Right lobe of liver (tissue), 6 donors: ENCODE measurements at regions not wholly inside any gene's neighbourhood (a gene's known extent, or its start where the extent isn't known, plus 50 kb on each side); places are given as distances from the start of the nearest gene placed in this dataset.

Source experiments
- ATAC-seq, 4 donors: fragments of 200-7000 bp; cut with Tn5 transposase; one replicate each; pipeline ENCODE4 v1.9.1; 2020; ENCODE audit warnings: mild to moderate bottlenecking in 4 of 4, moderate library complexity in 4 of 4
- DNase-seq, 3 donors: peaks; one replicate each; pipeline ENCODE4 v3.0.0-alpha.2; 2020
- H3K27ac ChIP-seq, 3 donors: fragments of 200-600 bp; one replicate each; pipeline ENCODE4 v1.8.0; 2022
- H3K27me3 ChIP-seq, 2 donors: fragments of 200-600 bp; one replicate each; pipeline ENCODE4 v1.8.0; 2022
- H3K36me3 ChIP-seq, 4 donors: fragments of 200-600 bp; sonication (generic) in 1 of 4; one replicate each; pipeline versions ENCODE4 v1.5.1 to v1.8.0; 2017 to 2022; ENCODE audit warnings: control low read depth in 1 of 4
- H3K4me1 ChIP-seq, 4 donors: fragments of 200-600 bp; sonication (generic) in 1 of 4; one replicate each; pipeline versions ENCODE4 v1.5.1 to v1.8.0; 2017 to 2022; ENCODE audit warnings: control low read depth in 1 of 4
- H3K4me3 ChIP-seq, 3 donors: fragments of 200-600 bp; one replicate each; pipeline ENCODE4 v1.8.0; 2022
- H3K9me3 ChIP-seq, 4 donors: fragments of 200-600 bp; sonication (generic) in 1 of 4; one replicate each; pipeline versions ENCODE4 v1.5.1 to v1.8.0; 2017 to 2022; ENCODE audit warnings: control low read depth in 1 of 4
- POLR2A ChIP-seq: fragments of 450-650 bp; IDR thresholded peaks from one replicate; pipeline ENCODE4 v1.6.1; 2017; ENCODE audit warnings: antibody characterized with exemption, mild to moderate bottlenecking
- WGBS: methylation state at CpG from one replicate; pipeline ENCODE4 v1.1.6; 2018; ENCODE audit warnings: low coverage, low lambda C conversion rate; ENCODE audit not compliant: insufficient coverage; ENCODE audit errors: missing lambda C conversion rate; 5-methylcytosine and 5-hydroxymethylcytosine counted together
- intact Hi-C, 2 donors: fragments of 100-400 bp; cut with DNase I; formaldehyde crosslinking; loops; one replicate each; pipeline versions ENCODE4 v1.11.2 to v1.14.1; 2022
- TF ChIP-seq, protein P1 (sequence below), 4 donors: fragments of 200-600 bp in 3 of 4; fragments of 450-650 bp in 1 of 4; IDR thresholded peaks; one replicate each; pipeline versions ENCODE4 v1.5.1 to v1.8.0; 2016 to 2022; ENCODE audit warnings: antibody characterized with exemption in 4 of 4, mild to moderate bottlenecking in 2 of 4
- donor health status: DM: no; HTN: yes; CAD: no.
- donor health status: DM: no; HTN: no; CAD: no.
- donor health status: DM: no; HTN: no; CAD: no.
- donor health status: DM: no; HTN: yes; CAD: no.
- donor health status: DM: no; HTN: yes; CAD: no.

DNA sequence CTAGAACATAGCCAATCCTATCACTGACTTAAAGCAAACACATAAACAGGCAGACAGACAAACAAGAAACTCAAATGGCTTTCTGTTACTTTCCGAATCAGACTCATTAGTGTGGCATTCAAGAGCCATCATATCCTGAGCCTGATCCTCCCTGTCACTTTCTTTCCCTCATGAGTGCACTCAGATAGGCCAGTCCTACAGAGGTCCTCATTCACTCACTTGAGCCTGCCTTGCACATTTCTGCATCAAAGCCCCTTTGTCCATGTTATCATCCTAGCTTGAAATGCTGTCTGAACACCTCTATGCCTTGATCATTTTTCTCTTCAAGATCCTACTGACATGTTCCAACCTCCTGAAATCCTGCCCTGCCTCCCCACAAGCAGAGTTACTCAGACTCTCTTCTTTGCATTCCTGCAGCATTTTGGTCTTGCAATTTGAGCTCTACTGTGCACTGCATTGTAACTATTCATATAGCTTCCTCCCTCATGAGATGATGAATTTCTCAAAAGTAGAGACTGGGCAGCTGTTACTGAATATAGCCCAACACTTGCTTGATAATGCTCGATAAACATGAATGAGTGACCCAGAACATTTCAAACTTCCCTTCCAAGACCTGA, 126.9 kb downstream of the PALM2AKAP2 start:
- TF ChIP-seq, protein P1, sequence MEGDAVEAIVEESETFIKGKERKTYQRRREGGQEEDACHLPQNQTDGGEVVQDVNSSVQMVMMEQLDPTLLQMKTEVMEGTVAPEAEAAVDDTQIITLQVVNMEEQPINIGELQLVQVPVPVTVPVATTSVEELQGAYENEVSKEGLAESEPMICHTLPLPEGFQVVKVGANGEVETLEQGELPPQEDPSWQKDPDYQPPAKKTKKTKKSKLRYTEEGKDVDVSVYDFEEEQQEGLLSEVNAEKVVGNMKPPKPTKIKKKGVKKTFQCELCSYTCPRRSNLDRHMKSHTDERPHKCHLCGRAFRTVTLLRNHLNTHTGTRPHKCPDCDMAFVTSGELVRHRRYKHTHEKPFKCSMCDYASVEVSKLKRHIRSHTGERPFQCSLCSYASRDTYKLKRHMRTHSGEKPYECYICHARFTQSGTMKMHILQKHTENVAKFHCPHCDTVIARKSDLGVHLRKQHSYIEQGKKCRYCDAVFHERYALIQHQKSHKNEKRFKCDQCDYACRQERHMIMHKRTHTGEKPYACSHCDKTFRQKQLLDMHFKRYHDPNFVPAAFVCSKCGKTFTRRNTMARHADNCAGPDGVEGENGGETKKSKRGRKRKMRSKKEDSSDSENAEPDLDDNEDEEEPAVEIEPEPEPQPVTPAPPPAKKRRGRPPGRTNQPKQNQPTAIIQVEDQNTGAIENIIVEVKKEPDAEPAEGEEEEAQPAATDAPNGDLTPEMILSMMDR (IDR thresholded peaks at IDR 0.05) = no peak
- TF ChIP-seq POLR2A = no peak
- Histone ChIP-seq H3K36me3 (no peaks in the 10 kb centered on the region), H3K9me3 (no peaks in the 10 kb centered on the region), H3K27ac (peak overlapping the region; percentile 71 to 81 (median 75)), H3K27me3 (no peaks in the 10 kb centered on the region), H3K4me1 (peaks cover 0 to 46% (median 21%) of the 10 kb centered on the region in 4 donors), H3K4me3 (no peak overlapping the region)
- DNase-seq = no peak
- intact Hi-C loops = loop anchor here (5.0 to 10.0 kb wide), 2 partner anchors 145 to 248 kb away; no protein-coding TSS in a partner anchor
- WGBS = 70% methylated on average over 2 of the region's 2 CpGs
- ATAC-seq = no peak

DNA sequence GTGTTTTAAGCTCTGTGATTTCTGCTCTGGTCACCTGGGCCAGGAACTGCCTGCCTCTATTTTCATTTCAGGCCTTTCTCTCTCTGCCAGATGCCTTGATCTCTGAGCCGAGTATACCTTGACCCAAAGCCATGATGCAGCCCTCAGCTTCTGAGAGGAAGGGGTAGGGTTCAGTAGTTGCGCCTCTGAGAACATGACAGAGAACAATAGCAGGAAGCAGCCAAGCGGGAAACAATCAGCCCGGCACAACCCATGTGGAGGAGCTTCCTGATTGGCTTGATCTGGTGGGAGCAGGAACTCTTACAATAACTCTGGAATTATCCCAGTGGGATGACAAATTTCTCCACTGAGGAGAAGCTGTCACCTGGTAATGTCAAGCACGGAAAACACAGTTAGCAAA, 127.4 kb downstream of the PALM2AKAP2 start:
- peak overlapping the region; percentile 71 to 81 (median 75) for H3K27ac ChIP-seq
- ATAC-seq = peak; percentile 45 to 65 (median 47)
- H3K4me1 ChIP-seq = peaks cover 0 to 43% (median 20%) of the 10 kb centered on the region in 4 donors

DNA sequence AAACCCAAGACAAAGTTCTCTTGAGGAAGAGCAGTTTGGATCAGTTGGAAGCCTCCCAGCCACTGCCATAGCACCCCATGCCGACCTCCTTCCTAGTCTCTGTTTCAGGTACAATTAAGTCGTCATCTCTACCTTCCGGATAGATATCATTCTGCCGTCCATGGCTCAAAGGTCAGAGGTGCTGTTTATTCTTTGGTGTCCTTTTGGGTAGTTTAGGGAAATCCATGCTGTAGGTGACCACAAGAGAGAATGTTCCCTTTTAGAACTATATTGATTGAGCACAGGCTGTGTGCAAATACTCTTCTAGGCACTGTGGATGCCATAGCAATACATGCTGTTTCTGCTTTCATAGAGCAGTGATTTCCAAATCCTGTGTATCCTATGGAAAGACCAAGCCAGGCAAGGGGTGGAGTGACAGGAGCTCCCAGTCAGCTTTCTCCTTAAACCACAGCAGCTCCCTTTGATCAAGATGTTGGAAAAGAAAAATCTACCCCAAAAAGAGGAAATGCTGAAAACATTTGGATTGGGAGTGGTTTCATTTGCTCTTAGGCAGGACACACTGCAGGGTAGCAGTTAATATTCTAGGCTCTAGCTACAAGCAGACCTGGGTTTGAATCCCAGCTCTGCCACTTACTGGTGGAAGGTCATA, 127.9 kb downstream of the PALM2AKAP2 start:
- TF ChIP-seq, protein P1 (IDR thresholded peaks at IDR 0.05) = no peak
- TF ChIP-seq POLR2A = peak; percentile 13
- WGBS = 28% methylated on average over 4 of the region's 4 CpGs
- peak in 1 of 3 donors; percentile 64 for DNase-seq
- H3K27ac ChIP-seq = peak overlapping the region; percentile 71 to 81 (median 75)
- H3K27me3 ChIP-seq = no peaks in the 10 kb centered on the region
- no peaks in the 10 kb centered on the region for H3K9me3 ChIP-seq
- H3K4me1 ChIP-seq = peaks cover 0 to 37% (median 17%) of the 10 kb centered on the region in 4 donors
- peak; percentile 61 to 77 (median 65) for ATAC-seq
- H3K4me3 ChIP-seq = no peak overlapping the region
- no peaks in the 10 kb centered on the region for H3K36me3 ChIP-seq
- intact Hi-C loops = loop anchor here (5.0 to 10.0 kb wide), 2 partner anchors 144 to 247 kb away; no protein-coding TSS in a partner anchor

More for the DNA sequence above, 127.4 kb downstream of the PALM2AKAP2 start:
- 23% methylated on average over 2 of the region's 5 CpGs for WGBS
- DNase-seq = peak in 2 of 3 donors; percentile 46 to 62
- Histone ChIP-seq H3K36me3 (no peaks in the 10 kb centered on the region), H3K27me3 (no peaks in the 10 kb centered on the region), H3K4me3 (no peak overlapping the region), H3K9me3 (no peaks in the 10 kb centered on the region)
- TF ChIP-seq, protein P1 (IDR thresholded peaks at IDR 0.05) = no peak
- TF ChIP-seq POLR2A = no peak
- intact Hi-C loops = loop anchor here (5.0 to 10.0 kb wide), 2 partner anchors 145 to 247 kb away; no protein-coding TSS in a partner anchor

DNA sequence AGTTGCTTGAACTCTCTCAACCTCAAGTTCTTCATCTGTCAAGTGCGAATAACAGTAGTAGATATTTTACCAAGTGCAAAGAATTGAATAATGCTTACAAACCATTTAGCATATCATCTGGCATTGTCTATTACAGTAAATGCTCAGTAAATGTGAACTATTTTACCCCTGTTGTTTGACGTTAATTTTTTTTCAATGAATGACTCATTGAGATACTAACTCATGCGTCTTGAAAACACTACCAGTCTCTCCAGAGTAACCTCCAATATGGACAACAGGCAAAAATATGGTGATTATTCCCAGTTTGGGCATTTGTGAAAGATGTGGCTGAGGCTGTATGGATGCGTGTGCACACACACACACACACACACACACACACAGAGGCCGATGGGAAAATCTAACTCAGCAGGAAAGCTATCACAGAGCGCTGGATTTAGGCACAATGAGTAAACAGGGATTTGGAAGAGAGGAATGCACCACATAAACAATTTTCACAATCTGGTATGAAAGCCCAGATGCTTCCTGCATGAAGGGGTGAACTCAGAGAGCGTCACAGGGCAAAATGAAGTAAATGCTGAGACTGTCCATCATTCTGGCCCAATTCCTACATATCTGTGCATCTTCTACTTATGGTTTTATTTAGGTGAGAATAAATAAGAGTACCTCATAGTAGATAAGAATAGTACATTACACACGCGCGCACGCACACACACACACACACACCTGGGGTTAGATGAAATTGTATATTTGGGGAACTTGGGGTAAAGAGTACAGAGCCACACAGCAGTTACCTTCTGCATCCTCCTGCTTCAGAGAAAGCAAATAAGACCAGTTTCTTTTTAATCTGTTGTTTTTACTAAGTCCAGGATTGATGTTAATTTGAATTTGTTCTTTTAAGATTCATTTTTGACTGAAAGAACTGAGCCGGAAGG, 128.7 kb downstream of the PALM2AKAP2 start:
- Histone ChIP-seq H3K4me3 (no peak overlapping the region), H3K36me3 (no peaks in the 10 kb centered on the region), H3K27me3 (no peaks in the 10 kb centered on the region), H3K4me1 (peaks cover 0 to 29% (median 13%) of the 10 kb centered on the region in 4 donors), H3K27ac (peak overlapping the region; percentile 71 to 81 (median 75)), H3K9me3 (no peaks in the 10 kb centered on the region)
- TF ChIP-seq, protein P1 (IDR thresholded peaks at IDR 0.05) = no peak
- ATAC-seq = peak in 2 of 4 donors; percentile 2 to 5
- 73% methylated on average over 12 of the region's 12 CpGs for WGBS
- no peak for DNase-seq
- intact Hi-C loops = loop anchor here (5.0 to 10.0 kb wide), 2 partner anchors 144 to 246 kb away; no protein-coding TSS in a partner anchor
